ENCODE measurements at regions not wholly inside any gene's neighbourhood (a gene's known extent, or its start where the extent isn't known, plus 50 kb on each side); places are given as distances from the start of the nearest gene placed in this dataset.

DNA sequence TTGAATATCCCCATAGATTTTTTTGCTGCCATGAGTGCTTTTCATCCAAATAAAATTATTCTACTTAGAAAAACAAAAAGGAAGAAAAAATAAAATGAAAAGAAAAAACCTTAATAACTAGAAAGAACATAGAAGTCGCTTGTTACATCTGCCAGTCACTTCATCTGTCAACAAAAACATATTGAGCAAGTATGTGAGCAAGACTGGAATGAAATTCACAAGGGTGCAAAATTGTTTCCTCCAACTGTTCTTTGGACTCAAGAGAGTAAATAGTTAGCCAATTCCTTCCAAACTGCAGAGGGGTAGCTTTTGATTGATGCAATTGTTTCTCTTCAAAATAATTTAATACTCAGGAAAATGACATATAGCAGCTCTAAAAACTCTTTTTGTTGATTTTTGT is 336.3 kb upstream of the CDH7 start:
- TF ChIP-seq, protein P1, sequence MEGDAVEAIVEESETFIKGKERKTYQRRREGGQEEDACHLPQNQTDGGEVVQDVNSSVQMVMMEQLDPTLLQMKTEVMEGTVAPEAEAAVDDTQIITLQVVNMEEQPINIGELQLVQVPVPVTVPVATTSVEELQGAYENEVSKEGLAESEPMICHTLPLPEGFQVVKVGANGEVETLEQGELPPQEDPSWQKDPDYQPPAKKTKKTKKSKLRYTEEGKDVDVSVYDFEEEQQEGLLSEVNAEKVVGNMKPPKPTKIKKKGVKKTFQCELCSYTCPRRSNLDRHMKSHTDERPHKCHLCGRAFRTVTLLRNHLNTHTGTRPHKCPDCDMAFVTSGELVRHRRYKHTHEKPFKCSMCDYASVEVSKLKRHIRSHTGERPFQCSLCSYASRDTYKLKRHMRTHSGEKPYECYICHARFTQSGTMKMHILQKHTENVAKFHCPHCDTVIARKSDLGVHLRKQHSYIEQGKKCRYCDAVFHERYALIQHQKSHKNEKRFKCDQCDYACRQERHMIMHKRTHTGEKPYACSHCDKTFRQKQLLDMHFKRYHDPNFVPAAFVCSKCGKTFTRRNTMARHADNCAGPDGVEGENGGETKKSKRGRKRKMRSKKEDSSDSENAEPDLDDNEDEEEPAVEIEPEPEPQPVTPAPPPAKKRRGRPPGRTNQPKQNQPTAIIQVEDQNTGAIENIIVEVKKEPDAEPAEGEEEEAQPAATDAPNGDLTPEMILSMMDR (IDR thresholded peaks at IDR 0.05; ENCODE audit: low read depth, low read length) = no peak
- no peak for TF ChIP-seq POLR2A (IDR thresholded peaks at IDR 0.05; ENCODE audit: extremely low read depth, insufficient read length)
